ENCODE measurements at regions not wholly inside any gene's neighbourhood (a gene's known extent, or its start where the extent isn't known, plus 50 kb on each side); places are given as distances from the start of the nearest gene placed in this dataset.

- TF ChIP-seq, protein P1, sequence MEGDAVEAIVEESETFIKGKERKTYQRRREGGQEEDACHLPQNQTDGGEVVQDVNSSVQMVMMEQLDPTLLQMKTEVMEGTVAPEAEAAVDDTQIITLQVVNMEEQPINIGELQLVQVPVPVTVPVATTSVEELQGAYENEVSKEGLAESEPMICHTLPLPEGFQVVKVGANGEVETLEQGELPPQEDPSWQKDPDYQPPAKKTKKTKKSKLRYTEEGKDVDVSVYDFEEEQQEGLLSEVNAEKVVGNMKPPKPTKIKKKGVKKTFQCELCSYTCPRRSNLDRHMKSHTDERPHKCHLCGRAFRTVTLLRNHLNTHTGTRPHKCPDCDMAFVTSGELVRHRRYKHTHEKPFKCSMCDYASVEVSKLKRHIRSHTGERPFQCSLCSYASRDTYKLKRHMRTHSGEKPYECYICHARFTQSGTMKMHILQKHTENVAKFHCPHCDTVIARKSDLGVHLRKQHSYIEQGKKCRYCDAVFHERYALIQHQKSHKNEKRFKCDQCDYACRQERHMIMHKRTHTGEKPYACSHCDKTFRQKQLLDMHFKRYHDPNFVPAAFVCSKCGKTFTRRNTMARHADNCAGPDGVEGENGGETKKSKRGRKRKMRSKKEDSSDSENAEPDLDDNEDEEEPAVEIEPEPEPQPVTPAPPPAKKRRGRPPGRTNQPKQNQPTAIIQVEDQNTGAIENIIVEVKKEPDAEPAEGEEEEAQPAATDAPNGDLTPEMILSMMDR (IDR thresholded peaks at IDR 0.05), result no peak
- no peak for TF ChIP-seq YY1 (IDR thresholded peaks at IDR 0.05; ENCODE audit: low read depth)
- TF ChIP-seq EP300 (IDR thresholded peaks at IDR 0.05; ENCODE audit: borderline replicate concordance in 1 of 2, low read depth in 1 of 2, low read length in 1 of 2), result 0 out of 4 replicates have a peak, but pooled peaks of 1 of the 2 experiments have one; percentile 31
- no peak for TF ChIP-seq RCOR1 (IDR thresholded peaks at IDR 0.05; ENCODE audit: low read length)
- no peak for TF ChIP-seq CHD2 (IDR thresholded peaks at IDR 0.05; ENCODE audit: low read length, partially characterized antibody)
- no peak for TF ChIP-seq SIN3A (IDR thresholded peaks at IDR 0.05; ENCODE audit: borderline replicate concordance, low read depth, low read length)
- TF ChIP-seq TCF12 (IDR thresholded peaks at IDR 0.05), result peak; percentile 55
- peak; percentile 80 for TF ChIP-seq JUND (IDR thresholded peaks at IDR 0.05)
- peak; percentile 60; the same call in 1 of the 2 replicates for TF ChIP-seq FOSL2 (IDR thresholded peaks at IDR 0.05; ENCODE audit: borderline replicate concordance, low read depth)
- TF ChIP-seq FOXM1 (IDR thresholded peaks at IDR 0.05; ENCODE audit: low read depth), result no peak
- TF ChIP-seq POLR2AphosphoS5 (IDR thresholded peaks at IDR 0.05; ENCODE audit: low read depth, low read length), result no peak; the same call in 1 of the 2 replicates
- no peak for TF ChIP-seq MEF2A (IDR thresholded peaks at IDR 0.05; ENCODE audit: borderline replicate concordance, low read depth)
- no peak for TF ChIP-seq SMC3 (IDR thresholded peaks at IDR 0.05; ENCODE audit: low read depth, low read length)
Measured at GRCh38 chr15:57873564-57874209, 167.2 kb downstream of the POLR2M start (continued).

DNA sequence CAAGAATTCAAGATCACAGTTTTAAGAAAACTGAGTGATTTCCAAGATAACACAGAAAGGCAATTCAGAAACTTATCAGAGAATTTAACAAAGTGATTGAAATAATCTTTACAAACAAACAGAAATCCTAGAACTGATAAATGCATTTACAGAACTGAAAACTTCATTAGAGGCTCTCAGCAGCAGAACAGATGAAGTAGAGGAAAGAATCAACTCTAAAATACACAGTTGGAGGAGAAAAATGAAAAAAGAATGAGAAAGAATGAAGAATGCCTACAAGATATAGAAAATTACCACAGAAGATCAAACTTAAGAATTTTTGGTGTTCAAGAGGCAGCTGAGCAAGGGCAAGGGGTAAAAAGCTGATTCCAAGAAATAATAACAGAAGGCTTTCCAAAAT is 168.8 kb downstream of the POLR2M start:
- no peak overlapping the region for H2AFZ ChIP-seq (ENCODE audit: low read depth)
- DNase-seq, result no peak
- ChIA-PET POLR2A (no interaction called here), CTCF (interaction anchor here (1.3 kb wide), 1 partner anchor 195 kb away, joined by 3 read pairs; no protein-coding TSS in a partner anchor)
- H3K79me2 ChIP-seq (ENCODE audit: insufficient read depth), result no peaks in the 10 kb centered on the region
- no peak for TF ChIP-seq FOXJ3 (CRISPR knock-in tag; IDR thresholded peaks at IDR 0.05)
- TF ChIP-seq TCF12 (IDR thresholded peaks at IDR 0.05), result no peak
- no peak for TF ChIP-seq NFIC (IDR thresholded peaks at IDR 0.05; ENCODE audit: borderline replicate concordance)
- no peak for TF ChIP-seq MXI1 (IDR thresholded peaks at IDR 0.05; ENCODE audit: low read depth, low read length)
- TF ChIP-seq RXRA (IDR thresholded peaks at IDR 0.05; ENCODE audit: borderline replicate concordance, low read depth), result no peak
- TF ChIP-seq ELF1 (IDR thresholded peaks at IDR 0.05), result no peak
- H3K27me3 ChIP-seq (ENCODE audit: insufficient read depth), result no peaks in the 10 kb centered on the region
- H3K4me1 ChIP-seq (ENCODE audit: control insufficient read depth in 1 of 2, insufficient read depth in 2 of 2, low read depth in 1 of 2, low read length in 1 of 2), result peaks cover 0 to 7% of the 10 kb centered on the region in 2 experiments; a peak in 2 of 4 replicates
- H3K4me2 ChIP-seq, result no peak overlapping the region
- H4K20me1 ChIP-seq (ENCODE audit: insufficient read depth), result no peaks in the 10 kb centered on the region
- H3K4me3 ChIP-seq (ENCODE audit: low read depth in 2 of 2, low read length in 1 of 2), result no peak overlapping the region
- no peaks in the 10 kb centered on the region for H3K36me3 ChIP-seq (replicated peaks in 1 of 2; ENCODE audit: control insufficient read depth in 1 of 2, insufficient read depth in 2 of 2, low read length in 1 of 2)
- H3K9me3 ChIP-seq, result no peaks in the 10 kb centered on the region
- H3K9me2 ChIP-seq, result no peaks in the 10 kb centered on the region
- peaks cover 19% of the 10 kb centered on the region for H3F3A ChIP-seq (replicated peaks; ENCODE audit: insufficient read depth)
- no peak overlapping the region for H3K9ac ChIP-seq
- H3K27ac ChIP-seq (ENCODE audit: low read depth in 2 of 2, low read length in 1 of 2), result no peak overlapping the region

All from SK-N-SH (cell line).